Renal pelvis (tissue), 1 donor: ENCODE measurements at regions not wholly inside any gene's neighbourhood (a gene's known extent, or its start where the extent isn't known, plus 50 kb on each side); places are given as distances from the start of the nearest gene placed in this dataset.
"Not testable (repeated sequence)": the region's sequence is repeated elsewhere in the genome, so short reads cannot be mapped to it uniquely, and the experiment has no call there.

Source experiments
- DNase-seq: peaks from one replicate; pipeline ENCODE4 v3.0.0-alpha.2; 2013

DNA sequence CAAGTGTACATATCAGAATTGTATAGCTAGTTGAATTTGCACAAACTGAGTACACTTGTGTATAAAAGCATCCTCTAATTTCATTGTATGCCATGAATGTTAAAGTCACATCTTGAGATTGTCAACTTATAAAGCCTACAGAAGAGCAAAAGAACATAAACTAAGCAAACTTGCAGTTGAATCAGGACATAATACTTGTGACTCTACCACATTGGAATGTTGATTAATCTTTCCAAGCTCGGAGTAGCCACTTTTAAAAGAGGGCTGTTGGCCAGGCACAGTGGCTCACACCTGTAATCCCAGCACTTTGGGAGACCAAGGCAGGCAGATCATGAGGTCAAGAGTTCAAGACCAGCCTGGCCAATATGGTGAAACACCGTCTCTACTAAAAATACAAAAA is 1220.8 kb upstream of the B3GALT2 start:
- not testable (repeated sequence) for DNase-seq

- no peak for DNase-seq
Observed at GRCh38 chr1:194394676-194395075, 1208.3 kb upstream of the B3GALT2 start.

- no peak for DNase-seq
Observed at GRCh38 chr1:194387531-194387930, 1201.1 kb upstream of the B3GALT2 start.

DNA sequence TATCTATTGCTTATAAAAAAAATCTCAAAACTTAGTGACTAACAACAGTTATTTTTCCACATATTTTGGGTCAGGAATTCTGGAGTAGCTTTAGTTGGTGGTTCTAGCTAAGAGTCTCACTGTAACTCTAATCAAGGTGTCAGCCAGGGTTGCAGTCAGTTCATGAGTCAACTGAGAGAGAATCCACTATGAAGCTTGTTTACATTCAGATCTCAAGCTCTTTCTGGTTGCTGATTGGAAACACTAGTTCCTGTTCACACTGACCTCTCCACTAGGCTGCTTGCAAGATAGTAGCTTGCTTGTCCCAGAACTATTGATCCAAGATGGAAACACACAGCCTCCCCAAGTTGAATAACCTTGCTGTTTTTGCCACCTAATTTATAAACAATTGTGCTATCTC is 1192.1 kb upstream of the B3GALT2 start:
- DNase-seq, result no peak

- DNase-seq, result no peak
Observed at GRCh38 chr1:194374649-194375048, 1188.2 kb upstream of the B3GALT2 start.

GRCh38 chr1:194372266-194372665 is 1185.9 kb upstream of the B3GALT2 start:
- DNase-seq, result no peak

- DNase-seq, result no peak
Observed at GRCh38 chr1:194369622-194370021, 1183.2 kb upstream of the B3GALT2 start.

- no peak for DNase-seq
Observed at GRCh38 chr1:194369060-194369459, 1182.6 kb upstream of the B3GALT2 start.

DNA sequence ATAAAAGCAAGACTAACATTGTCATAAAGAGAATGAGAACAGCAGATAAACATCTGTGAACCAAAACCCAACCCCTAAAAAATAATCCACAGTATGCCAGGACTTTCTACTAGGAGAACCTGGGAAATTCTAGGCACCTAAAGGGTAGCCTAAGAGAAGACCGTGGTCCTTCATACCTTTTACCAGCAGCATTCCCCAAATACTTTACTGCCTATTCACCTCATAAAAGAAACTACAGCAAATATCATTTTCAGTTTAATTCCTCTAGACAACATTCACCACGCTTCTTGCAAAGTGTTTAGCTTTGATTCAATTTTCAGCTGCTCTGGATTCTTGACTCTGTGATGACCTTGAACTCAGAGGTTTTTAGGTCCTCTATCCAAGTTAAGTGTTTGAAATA is 1180.7 kb upstream of the B3GALT2 start:
- DNase-seq, result no peak

DNA sequence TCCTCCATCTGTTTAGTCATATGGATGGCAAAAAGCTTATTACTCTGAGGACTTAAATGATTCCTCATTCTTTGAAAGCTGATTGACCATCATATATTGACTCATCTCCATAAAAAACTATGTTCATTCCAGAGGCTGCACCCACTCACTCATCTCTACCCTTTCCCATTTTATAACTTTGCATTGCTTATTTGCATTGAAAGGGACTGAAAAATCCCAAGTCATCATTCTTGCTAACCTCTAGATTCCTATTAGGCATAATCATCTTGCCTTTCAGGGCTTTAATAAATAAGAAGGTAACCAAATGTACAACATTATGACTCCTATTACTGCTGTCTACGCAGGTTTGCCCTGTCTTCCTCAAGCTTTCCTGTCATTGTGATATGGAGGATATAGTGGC is 1180.3 kb upstream of the B3GALT2 start:
- DNase-seq, result no peak

DNA sequence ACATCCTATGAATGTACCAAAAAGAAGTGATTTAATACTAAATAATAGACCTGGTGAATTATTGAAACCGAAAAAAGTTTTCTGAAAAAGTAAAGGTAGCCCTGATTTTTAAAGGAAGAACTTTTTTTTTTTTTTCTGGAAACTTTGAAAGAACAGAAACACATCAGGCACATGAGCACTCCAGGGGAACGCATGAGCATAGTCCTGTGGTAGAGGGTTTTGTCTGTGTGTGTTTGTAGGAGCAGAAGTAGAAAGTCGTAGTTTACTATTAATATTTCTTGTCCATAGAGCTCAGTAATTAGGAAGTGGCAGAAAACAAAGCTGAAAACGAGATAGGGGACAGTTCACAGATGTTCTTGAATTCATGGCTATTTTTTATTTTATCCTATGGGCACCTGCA is 1175.9 kb upstream of the B3GALT2 start:
- no peak for DNase-seq

DNA sequence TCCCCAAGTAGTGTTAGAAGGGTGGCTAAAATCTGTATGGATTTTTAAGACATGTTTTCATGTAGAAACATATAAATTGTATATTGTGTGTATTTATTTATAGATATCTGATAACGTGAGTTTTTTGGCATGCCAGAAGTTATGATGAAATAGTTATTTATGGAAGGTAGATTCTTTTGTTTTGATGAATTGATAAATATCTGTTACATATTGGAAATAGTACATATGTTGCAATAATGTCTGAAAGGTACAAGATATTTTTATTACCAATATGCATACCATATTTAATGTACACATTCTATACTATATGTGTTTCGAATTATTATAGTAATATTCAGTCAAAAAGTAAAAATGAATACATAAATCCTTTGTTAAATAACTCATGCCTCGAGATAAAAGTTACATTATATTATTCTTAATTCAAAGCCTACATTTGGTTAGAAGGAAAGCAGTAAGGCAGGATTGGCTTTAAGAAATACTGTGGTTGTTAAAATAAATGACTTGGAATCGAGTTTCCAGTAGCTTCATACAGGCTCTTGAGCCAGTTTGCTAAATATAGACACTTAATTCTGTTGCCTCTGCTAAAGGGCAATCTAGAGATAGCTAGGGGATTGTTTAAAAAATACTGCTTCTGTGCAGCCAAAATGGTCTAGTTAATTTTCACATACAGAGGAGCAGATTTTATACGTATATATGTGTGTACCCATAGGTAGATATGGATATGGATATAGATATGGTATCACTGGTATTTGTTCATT is 1175.1 kb upstream of the B3GALT2 start:
- no peak for DNase-seq

DNA sequence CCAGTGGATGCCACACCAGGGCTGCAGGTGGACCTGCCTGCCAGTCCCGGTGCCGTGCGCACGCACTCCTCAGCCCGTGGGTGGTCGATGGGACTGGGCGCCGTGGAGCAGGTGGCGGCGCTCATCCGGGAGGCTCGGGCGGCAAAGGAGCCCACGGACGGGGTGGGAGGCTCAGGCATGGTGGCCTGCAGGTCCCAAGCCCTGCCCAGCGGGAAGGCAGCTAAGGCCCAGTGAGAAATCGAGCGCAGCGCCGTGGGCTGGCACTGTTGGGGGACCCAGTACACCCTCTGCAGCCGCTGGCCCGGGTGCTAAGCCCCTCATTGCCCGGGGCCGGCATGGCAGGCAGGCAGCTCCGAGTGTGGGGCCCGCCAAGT is 1171.8 kb upstream of the B3GALT2 start:
- no peak for DNase-seq

DNA sequence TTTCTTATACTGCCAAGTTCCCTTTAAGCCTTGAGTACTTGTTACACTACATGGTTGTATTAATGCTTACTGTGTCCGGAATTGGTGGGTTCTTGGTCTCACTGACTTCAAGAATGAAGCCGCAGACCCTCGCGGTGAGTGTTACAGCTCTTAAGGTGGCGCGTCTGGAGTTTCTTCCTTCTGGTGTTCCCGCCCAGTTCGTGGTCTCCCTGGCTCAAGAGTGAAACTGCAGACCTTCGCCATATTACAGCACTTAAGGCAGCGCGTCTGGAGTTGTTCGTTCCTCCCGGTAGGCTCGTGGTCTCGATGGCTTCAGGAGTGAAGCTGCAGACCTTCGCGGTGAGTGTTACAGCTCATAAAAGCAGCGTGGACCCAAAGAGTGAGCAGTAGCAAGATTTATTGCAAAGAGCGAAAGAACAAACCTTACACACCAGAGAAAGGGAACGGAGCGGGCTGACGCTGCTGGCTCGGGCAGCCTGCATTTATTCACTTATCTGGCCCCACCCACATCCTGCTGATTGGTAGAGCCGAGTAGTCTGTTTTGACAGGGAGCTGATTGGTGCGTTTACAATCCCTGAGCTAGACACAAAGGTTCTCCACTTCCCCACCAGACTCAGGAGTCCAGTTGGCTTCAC is 1171.3 kb upstream of the B3GALT2 start:
- DNase-seq, result not testable (repeated sequence)

DNA sequence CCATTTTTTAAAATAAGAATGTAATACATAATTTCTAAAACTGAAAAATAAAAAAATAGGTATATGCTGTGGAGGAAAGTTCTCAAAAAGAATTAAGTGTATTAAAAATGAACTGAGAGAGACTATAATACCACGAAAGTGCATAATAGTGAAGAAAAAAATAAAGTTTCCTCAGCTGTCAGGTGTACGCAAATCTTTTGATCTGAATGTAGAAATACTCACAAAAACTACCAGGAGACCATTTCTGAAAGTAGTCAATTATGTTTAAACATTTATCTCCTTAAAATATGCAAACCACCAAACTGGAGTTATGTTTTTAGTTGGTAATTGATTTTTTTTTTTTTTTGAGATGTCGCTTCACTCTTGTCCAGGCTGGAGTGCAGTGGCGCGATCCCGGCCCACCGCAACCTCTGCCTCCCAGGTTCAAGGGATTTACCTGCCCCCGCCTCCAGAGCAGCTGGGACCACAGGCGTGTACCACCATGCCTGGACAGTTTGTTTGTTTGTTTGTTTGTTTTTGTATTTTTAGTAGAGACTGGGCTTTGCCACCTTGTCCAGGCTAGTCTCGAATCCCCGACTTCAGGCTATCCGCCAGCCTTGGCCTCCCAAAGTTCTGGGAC is 1169.2 kb upstream of the B3GALT2 start:
- DNase-seq, result no peak

DNA sequence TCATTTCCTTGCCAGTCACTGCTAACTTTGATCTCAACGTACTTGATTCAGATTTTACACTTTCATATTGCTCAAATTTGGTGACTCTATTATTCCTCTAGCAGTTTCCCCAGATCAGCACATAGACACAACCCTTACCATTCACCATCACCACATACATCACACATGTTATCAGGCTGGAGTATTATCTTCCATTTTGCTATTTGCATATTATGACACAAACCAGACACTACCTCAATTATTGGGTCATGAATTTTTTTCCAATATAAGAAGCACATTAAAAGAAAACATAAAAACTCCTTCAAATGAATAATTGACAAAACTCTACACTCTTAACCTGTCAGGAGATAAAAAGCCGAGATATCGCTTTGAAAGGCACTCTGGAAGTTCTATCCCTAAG is 1166.7 kb upstream of the B3GALT2 start:
- no peak for DNase-seq

GRCh38 chr1:194347200-194347599 is 1160.8 kb upstream of the B3GALT2 start:
- DNase-seq, result no peak

- no peak for DNase-seq
Observed at GRCh38 chr1:194342484-194343262, 1156.3 kb upstream of the B3GALT2 start.

- DNase-seq, result no peak
Observed at GRCh38 chr1:194341587-194341986, 1155.2 kb upstream of the B3GALT2 start.

DNA sequence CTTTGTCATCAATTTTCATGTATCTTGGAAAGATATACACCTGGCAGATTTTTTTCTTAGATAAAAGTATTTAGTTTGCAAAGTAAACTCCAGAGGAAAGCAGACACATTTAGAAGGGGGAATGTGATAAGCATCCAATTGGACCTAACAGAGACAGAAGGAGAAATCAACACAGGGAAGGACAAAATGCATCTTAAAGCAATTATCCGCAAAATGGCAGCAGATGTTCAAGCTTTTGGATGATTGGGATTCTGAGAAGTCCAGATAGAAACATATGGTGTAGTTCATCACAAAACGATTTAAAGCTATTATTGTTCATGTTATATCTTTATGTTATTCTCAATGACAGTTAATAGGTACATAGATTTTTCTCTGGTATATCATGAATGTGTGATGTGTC is 1153.1 kb upstream of the B3GALT2 start:
- DNase-seq, result no peak

GRCh38 chr1:194338241-194338948 is 1152.0 kb upstream of the B3GALT2 start:
- no peak for DNase-seq

GRCh38 chr1:194333240-194333639 is 1146.8 kb upstream of the B3GALT2 start:
- DNase-seq, result no peak
